OCI-LY7 (cell line): ENCODE measurements at regions not wholly inside any gene's neighbourhood (a gene's known extent, or its start where the extent isn't known, plus 50 kb on each side); places are given as distances from the start of the nearest gene placed in this dataset.

Source experiments
- BruUV-seq: library from RNA; stranded (reverse); fragments of 400-500 nt; replicated peaks from 2 replicates; lab custom pipeline; 2021; lab: Mats Ljungman, UMichigan
- CTCF ChIA-PET: fragments of 300-600 bp; sonication (Branson Sonifier 250); formaldehyde crosslinking; loops from one replicate; lab custom pipeline; 2022; ENCODE audit warnings: antibody characterized with exemption; ENCODE audit not compliant: unreplicated experiment; lab: Charles Lee
- POLR2A ChIA-PET: fragments of 300-600 bp; sonication (Branson Sonifier 250); formaldehyde crosslinking; loops from one replicate; lab custom pipeline; 2022; ENCODE audit warnings: antibody characterized with exemption; lab: Charles Lee
- DNase-seq: peaks from one replicate; pipeline ENCODE4 v3.0.0-alpha.2; 2015; ENCODE audit warnings: low spot score
- H2AFZ ChIP-seq: fragments of 200-600 bp; sonication (generic), shearing (Covaris generic); 2 replicates; pipeline ENCODE4 v1.6.1; 2014; ENCODE audit warnings: mild to moderate bottlenecking, antibody characterized with exemption, low read length, moderate library complexity
- H3K27ac ChIP-seq: fragments of 200-600 bp; sonication (generic); 2 replicates; pipeline ENCODE4 v1.5.1; 2014; ENCODE audit warnings: mixed run types, low read depth, mild to moderate bottlenecking, moderate library complexity, low read length, inconsistent platforms; ENCODE audit not compliant: poor library complexity, severe bottlenecking
- H3K36me3 ChIP-seq: fragments of 200-600 bp; sonication (generic); 2 replicates; pipeline ENCODE4 v1.6.1; 2014; ENCODE audit warnings: mild to moderate bottlenecking, antibody characterized with exemption, low read length, moderate library complexity, mixed read lengths; ENCODE audit not compliant: insufficient read depth
- H3K4me1 ChIP-seq: fragments of 200-600 bp; sonication (generic); 2 replicates; pipeline ENCODE4 v1.5.1; 2014; ENCODE audit warnings: mild to moderate bottlenecking, low read length; ENCODE audit not compliant: insufficient read depth, poor library complexity, severe bottlenecking
- H3K4me2 ChIP-seq: fragments of 200-600 bp; sonication (generic); 2 replicates; pipeline ENCODE4 v1.6.1; 2014; ENCODE audit warnings: mild to moderate bottlenecking, low read length
- H3K4me3 ChIP-seq: fragments of 200-600 bp; sonication (generic); 2 replicates; pipeline ENCODE4 v1.5.1; 2014; ENCODE audit warnings: mild to moderate bottlenecking, low read depth, low read length; ENCODE audit not compliant: poor library complexity, severe bottlenecking
- H3K79me2 ChIP-seq: fragments of 200-600 bp; sonication (generic); 2 replicates; pipeline ENCODE4 v1.6.1; 2016; ENCODE audit warnings: low read depth, mild to moderate bottlenecking, low read length, moderate library complexity, mixed read lengths; ENCODE audit not compliant: insufficient read depth
- H3K9me2 ChIP-seq: fragments of 200-600 bp; sonication (generic); 2 replicates; pipeline ENCODE4 v1.6.1; 2016; ENCODE audit warnings: mild to moderate bottlenecking, low read length, mixed read lengths; ENCODE audit not compliant: insufficient read depth
- H3K9me3 ChIP-seq: fragments of 200-600 bp; sonication (generic); 2 replicates; pipeline ENCODE4 v1.6.1; 2014; ENCODE audit warnings: mild to moderate bottlenecking, mixed run types, low read length, mixed read lengths
- H4K20me1 ChIP-seq: fragments of 200-600 bp; sonication (generic); 2 replicates; pipeline ENCODE4 v1.6.1; 2014; ENCODE audit warnings: mild to moderate bottlenecking, antibody characterized with exemption, low read length, moderate library complexity, mixed read lengths; ENCODE audit not compliant: insufficient read depth
- EZH2phosphoT487 ChIP-seq: fragments of 200-600 bp; sonication (generic); IDR thresholded peaks from 2 replicates; pipeline ENCODE4 v1.6.1; 2018; ENCODE audit warnings: low read depth, borderline replicate concordance, mild to moderate bottlenecking, mixed run types, antibody characterized with exemption, low read length, moderate library complexity, mixed read lengths
- intact Hi-C: fragments of 100-400 bp; cut with micrococcal nuclease; formaldehyde crosslinking; loops from one replicate; pipeline ENCODE4 v1.10.0; 2022; ENCODE audit not compliant: unreplicated experiment
- TF ChIP-seq, protein P1 (sequence below): fragments of 200-600 bp; sonication (generic); conservative IDR thresholded peaks from 2 replicates; pipeline ENCODE4 v1.5.1; 2014; ENCODE audit warnings: mild to moderate bottlenecking, antibody characterized with exemption, low read length, moderate library complexity, mixed read lengths

DNA sequence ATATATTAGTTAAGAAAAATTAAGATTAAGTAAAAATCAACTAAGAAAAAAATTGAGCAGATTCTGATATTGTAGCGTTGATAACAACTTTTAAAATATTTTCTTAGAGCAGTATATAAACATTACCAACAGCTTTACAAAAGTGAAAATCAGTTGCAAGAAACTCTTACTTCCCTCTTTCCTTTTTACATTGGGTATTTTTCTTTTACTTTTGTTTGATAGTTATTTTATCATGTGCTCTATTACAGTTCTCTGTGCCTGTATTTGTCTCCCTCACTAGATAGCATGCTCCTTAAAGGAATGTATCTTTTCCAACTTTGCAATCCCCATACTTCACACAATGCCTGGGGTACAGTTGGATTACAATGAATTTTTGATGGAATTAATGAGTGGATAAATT is 87.5 kb upstream of the P3H2 start:
- no peak overlapping the region for H3K27ac ChIP-seq
- no TSS peak for BruUV-seq
- H3K9me2 ChIP-seq = no peaks in the 10 kb centered on the region
- CTCF ChIA-PET = no interaction called here
- H3K4me1 ChIP-seq = no peaks in the 10 kb centered on the region
- no peaks in the 10 kb centered on the region for H3K9me3 ChIP-seq
- no peak overlapping the region for H2AFZ ChIP-seq
- H3K79me2 ChIP-seq = no peaks in the 10 kb centered on the region
- TF ChIP-seq, protein P1, sequence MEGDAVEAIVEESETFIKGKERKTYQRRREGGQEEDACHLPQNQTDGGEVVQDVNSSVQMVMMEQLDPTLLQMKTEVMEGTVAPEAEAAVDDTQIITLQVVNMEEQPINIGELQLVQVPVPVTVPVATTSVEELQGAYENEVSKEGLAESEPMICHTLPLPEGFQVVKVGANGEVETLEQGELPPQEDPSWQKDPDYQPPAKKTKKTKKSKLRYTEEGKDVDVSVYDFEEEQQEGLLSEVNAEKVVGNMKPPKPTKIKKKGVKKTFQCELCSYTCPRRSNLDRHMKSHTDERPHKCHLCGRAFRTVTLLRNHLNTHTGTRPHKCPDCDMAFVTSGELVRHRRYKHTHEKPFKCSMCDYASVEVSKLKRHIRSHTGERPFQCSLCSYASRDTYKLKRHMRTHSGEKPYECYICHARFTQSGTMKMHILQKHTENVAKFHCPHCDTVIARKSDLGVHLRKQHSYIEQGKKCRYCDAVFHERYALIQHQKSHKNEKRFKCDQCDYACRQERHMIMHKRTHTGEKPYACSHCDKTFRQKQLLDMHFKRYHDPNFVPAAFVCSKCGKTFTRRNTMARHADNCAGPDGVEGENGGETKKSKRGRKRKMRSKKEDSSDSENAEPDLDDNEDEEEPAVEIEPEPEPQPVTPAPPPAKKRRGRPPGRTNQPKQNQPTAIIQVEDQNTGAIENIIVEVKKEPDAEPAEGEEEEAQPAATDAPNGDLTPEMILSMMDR = no peak
- TF ChIP-seq EZH2phosphoT487 = no peak
- POLR2A ChIA-PET = no interaction called here
- DNase-seq = no peak
- no peaks in the 10 kb centered on the region for H3K36me3 ChIP-seq
- no peaks in the 10 kb centered on the region for H4K20me1 ChIP-seq
- H3K4me3 ChIP-seq = no peak overlapping the region
- H3K4me2 ChIP-seq = no peak overlapping the region
- intact Hi-C loops = no loop called here

DNA sequence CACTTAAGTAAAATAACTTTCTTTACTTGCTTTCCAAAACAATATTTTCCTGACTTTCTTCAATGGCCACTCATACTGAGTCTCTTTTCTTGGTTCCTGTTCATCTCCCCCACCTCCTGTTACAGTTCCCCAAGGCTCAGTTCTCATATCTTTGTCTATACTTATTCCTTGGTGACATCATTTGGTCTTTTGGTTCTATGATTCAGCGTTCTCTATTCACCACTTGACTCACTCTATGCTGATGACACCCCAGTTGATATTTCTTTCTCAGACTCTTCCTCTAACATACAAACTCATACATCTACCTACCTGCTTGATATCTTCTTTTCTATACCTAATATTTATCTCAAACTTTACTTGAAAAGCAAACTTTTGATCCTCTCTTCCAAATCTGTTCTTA is 85.0 kb upstream of the P3H2 start:
- no peak overlapping the region for H3K4me3 ChIP-seq
- no peak for DNase-seq
- no peak overlapping the region for H3K4me2 ChIP-seq
- H2AFZ ChIP-seq = no peak overlapping the region
- no peaks in the 10 kb centered on the region for H3K79me2 ChIP-seq
- no peaks in the 10 kb centered on the region for H3K4me1 ChIP-seq
- no peak overlapping the region for H3K27ac ChIP-seq
- no peaks in the 10 kb centered on the region for H3K36me3 ChIP-seq
- ChIA-PET CTCF (no interaction called here), POLR2A (interaction anchor here (0.6 kb wide), 1 partner anchor 1028 kb away, joined by 3 read pairs; no protein-coding TSS in a partner anchor)
- BruUV-seq = no TSS peak
- no peaks in the 10 kb centered on the region for H4K20me1 ChIP-seq
- no peaks in the 10 kb centered on the region for H3K9me3 ChIP-seq
- intact Hi-C loops = no loop called here
- no peak for TF ChIP-seq EZH2phosphoT487
- TF ChIP-seq, protein P1 = no peak
- H3K9me2 ChIP-seq = no peaks in the 10 kb centered on the region

DNA sequence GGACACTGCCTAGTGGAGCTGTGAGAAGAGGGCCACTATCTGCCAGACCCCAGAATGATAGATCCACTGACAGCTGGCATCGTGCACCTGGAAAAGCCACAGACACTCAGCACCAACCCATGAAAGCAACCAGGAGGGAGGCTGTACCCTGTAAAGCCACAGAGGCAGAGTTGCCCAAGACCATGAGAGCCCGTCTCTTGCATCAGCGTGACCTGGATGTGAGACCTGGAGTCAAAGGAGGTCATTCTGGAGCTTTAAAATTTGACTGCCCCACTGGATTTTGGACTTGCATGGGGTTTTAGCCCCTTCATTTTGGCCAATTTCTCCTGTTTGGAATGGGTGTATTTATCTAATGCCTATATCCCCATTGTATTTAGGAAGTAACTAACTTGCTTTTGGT is 83.5 kb upstream of the P3H2 start:
- TF ChIP-seq, protein P1 = no peak
- no peak for TF ChIP-seq EZH2phosphoT487

More for the DNA sequence above, 83.5 kb upstream of the P3H2 start:
- Histone ChIP-seq H3K27ac (no peak overlapping the region), H3K4me3 (no peak overlapping the region), H3K4me1 (no peaks in the 10 kb centered on the region), H3K9me2 (no peaks in the 10 kb centered on the region), H3K36me3 (no peaks in the 10 kb centered on the region), H3K4me2 (no peak overlapping the region), H4K20me1 (no peaks in the 10 kb centered on the region), H3K9me3 (no peaks in the 10 kb centered on the region), H2AFZ (no peak overlapping the region), H3K79me2 (no peaks in the 10 kb centered on the region)
- ChIA-PET CTCF (no interaction called here), POLR2A (no interaction called here)
- intact Hi-C loops = no loop called here
- no TSS peak for BruUV-seq
- no peak for DNase-seq
